Skeletal muscle cell (primary cell): ENCODE measurements at regions not wholly inside any gene's neighbourhood (a gene's known extent, or its start where the extent isn't known, plus 50 kb on each side); places are given as distances from the start of the nearest gene placed in this dataset.
"Not testable (repeated sequence)": the region's sequence is repeated elsewhere in the genome, so short reads cannot be mapped to it uniquely, and the experiment has no call there.

Source experiments
- DNase-seq: peaks from one replicate; pipeline ENCODE4 v3.0.0-alpha.2; 2010; ENCODE audit warnings: low read depth
- H3K4me3 ChIP-seq: 2 replicates; pipeline ENCODE4 v1.5.1; 2011; ENCODE audit warnings: low read depth, mild to moderate bottlenecking, control low read depth, low read length, moderate library complexity

DNA sequence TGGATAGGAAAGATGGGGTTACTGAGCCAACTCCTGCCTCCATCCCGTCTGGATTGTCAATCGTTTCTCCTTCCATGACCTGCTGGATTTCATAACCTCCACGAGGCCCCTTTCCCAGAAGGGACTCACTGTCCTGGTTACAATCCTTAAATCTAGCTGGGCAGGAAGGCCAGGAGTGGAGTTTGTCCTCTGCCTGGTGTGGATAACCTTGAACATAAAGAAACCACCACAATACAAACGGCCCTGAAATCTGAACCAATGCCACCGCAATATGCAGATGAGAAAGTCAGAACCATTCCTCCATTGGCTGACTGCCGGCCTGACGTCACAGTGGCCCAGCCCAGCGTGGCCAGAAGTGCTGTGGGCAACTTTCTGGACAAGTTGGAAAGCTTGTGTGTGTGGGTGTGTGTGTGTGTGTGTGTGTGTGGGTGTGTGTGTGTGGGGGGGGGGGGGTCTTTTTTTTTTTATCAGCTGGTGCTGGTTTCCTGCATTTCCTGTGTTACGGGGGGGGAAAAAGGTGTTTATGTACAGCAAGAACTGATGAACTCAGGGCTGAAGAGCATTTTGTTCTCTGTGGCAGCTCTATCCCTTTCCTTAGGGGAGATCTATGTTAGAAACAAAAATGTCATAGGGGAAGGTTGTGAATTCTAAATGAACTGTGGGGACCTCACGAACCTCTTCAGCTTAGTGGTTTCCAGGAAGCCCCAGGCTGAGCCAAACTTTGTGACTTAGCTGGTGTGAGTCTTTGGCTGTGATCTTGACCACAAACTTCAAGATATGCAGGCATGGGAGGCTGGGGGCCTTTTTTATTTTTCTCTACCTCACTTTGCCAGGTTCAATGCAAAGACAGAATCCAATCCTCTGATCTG lies 81.6 kb upstream of the MED13L start:
- H3K4me3 ChIP-seq, result no peak overlapping the region

DNA sequence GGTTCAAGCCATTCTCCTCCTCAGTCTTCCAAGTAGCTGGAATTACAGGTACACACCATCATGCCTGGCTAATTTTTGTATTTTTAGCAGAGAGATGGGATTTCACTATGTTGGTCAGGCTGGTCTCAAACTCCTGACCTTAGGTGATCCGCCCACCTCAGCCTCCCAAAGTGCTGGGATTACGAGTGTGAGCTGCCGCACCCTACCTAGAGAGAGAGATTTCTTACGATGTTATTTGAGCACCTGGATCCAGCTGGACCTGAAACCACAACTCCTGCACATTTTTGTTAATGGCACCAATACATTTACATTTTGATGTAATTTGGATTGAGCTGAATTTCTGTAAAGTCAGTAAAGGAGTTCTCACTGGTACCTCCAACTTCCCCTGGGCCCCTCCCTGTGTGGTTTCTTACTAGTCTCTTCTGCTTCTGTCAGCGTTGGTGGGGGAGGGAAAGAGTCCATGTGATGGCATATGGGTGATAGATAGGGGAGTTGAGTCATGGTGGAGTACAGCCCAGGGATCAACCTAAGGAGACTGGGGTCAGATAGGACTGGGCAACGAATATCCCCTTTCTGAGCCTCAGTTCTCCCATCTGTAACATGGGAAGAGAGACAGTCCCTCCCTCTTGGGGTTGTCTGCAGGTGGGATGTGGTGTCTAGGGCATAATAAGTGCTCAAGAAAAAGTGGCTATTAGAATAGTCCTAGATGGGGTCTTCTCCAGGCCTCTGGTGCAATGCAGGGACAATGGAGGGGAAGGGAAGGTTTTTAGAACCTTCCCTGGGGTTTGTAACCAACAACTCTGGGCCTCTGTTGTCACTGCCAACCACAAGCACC lies 83.3 kb upstream of the MED13L start:
- DNase-seq, result no peak
- H3K4me3 ChIP-seq, result no peak overlapping the region

More for the DNA sequence above, 81.6 kb upstream of the MED13L start:
- peak; percentile 95 for DNase-seq

DNA sequence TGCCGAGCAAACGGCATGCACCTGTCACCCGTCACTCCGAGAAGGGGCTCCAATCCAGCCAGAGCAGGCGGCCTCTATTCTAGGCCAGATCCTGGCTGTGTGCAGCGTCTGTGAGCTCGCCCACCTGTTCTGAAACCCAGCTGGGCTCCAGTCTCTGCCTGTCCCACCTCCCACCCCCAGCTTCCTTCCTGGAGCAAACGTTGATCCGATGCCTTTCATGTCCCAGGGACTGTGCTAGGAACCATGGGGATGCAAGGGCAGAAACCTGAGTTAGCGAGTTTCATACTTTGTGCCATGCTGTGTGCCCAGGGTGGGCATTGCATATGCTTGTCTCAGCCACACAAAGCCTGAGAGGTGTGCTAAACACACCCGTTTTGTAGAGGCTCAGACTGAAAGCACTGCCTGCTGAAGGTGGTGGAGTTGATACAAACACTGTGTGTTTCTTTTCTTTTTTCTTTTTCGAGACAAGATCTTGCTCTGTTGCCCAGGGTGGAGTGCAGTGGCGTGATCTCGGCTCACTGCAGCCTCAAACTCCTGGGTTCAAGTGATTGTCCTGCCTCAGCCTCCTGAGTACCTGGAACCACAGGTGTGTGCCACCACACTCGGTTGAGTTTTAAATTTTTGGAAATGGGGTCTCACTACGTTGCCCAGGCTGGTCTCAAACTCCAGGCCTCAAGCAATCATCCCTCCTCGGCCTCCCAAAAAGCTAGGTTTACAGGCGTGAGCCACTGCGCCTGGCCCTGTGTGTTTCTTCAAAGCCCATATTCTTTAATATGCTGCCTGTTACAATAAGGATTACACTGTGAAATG lies 84.1 kb upstream of the MED13L start:
- DNase-seq, result peak; percentile 53

DNA sequence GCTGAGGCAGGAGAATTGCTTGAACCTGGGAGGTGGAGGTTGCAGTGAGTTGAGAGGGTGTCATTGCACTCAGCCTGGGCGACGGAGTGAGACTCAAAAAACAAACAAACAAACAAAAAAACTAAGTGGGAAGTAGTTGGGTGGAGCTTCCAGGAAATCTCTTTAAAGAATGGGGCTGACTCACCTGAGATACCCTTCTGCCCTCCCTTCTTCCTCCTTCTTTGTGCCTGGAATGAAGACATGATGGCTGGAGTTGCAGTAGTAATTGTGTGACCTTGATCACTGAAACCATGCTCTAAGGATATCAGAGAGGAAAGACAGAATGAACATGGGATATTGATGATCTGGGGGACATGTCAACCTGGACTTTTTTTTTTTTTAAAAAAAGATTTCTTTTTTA lies 87.6 kb upstream of the MED13L start:
- no peak overlapping the region for H3K4me3 ChIP-seq
- no peak for DNase-seq

More for the DNA sequence above, 84.1 kb upstream of the MED13L start:
- H3K4me3 ChIP-seq, result no peak overlapping the region

DNA sequence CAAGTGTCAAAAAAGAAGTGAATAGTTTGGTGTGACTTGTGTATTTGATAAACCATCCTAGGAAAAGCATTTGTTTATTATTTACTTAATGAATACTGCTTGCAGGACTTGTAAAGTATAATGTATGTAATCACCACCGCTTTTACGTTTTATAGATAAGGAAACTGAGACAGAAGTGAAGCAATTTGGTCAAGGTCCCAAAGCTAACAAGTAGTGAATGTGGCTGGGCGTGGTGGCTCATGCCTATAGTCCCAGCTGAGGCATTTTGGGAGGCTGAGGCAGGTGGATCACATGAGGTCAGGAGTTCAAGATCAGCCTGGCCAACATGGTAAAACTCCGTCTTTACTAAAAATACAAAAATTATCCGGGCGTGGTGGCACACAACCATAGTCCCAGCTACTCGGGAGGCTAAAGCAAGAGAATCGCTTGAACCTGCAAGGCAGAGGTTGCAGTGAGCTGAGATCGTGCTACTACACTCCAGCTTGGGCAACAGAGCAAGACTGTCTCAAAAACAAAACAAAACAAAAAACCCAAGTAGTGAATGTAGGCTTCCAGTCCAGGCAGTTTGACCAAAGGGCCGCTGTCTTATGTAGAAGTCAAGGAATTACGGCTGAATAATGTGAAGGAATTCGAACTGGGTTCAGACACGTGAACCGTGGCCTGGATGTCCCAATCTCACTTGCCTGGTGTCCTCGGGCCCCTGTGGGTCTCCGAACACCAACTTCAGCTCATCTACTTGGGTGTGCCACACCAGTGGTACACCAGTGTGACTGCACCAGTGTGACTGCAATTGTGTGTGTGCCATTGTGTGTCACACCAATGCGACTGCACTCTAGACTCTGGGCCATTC lies 88.3 kb upstream of the MED13L start:
- no peak for DNase-seq
- no peak overlapping the region for H3K4me3 ChIP-seq

DNA sequence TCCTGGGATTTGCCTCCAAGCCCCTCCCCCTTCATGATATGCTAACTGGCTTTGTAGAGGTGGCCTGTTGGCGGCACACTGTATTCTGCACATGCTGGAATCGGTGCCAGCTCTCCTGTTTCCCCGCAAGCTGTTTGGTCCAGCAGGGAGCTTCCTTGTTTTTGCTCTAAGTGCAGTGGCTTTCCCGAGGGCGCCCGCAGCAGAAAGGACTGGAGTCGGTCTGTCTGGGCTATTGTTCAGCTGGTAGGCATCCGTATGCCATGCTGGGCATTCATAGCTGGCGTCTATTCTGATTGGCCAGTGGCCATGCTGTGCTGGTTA lies 88.9 kb upstream of the MED13L start:
- H3K4me3 ChIP-seq, result no peak overlapping the region
- DNase-seq, result no peak

DNA sequence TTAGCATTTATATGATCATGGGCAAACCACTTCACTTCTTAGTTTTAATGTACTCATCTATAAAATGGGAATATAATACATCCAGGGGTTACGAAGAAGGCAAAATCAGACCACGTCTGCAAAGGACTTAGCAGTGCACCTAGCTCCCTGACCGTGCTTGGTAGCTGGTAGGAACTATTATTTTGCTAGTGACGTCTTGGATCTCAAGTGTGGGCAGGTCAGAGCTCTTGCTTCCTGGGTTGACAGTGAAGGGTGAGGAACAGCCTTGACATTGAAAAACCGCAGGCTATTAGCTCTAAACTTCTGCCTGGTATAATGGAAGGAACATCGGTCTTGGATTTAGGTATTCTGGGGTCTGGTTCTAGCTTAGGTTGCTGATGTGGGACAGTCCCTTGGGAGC lies 89.3 kb upstream of the MED13L start:
- H3K4me3 ChIP-seq, result no peak overlapping the region
- no peak for DNase-seq

DNA sequence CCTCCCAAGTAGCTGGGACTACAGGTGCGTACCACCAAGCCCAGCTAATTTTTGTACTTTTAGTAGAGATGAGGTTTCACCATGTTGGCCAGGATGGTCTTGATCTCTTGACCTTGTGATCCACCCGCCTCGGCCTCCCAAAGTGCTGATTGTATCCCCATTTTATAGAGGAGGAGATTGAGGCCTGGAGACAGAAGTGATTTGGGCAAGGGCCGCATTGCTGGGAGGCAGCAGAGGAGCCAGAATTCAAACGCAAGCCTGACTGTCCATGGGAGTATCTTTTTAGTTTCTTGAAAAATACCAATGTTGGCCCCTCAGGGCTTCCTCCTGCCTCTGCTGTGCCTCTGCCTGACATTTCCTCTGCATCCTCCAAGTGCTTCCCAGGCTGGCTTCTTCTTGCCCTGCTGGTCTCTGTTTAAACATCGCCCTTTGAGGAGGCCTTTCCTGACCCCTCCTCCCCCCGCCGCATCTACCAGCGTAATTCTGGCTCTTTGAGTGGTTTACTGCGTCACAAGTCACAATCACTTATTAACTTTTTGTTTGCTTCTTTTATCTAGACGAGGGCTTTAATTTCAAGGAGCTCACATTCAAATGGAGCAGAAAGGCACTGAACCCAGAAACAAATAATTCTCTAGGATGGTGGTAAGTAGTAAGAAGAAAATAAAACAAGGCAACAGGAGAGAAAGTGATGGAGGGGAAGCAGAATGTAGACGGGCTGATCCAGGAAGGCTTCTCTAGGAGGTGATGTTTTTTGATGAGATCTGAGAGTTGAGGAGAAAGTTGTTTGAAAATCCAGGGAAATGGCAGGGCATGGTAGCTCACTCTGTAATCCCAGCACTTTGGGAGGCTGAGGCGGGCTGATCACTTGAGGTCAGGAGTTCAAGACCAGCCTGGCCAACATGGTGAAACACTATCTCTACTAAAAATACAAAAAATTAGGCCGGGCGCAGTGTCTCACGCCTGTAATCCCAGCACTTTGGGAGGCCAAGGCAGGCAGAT lies 91.0 kb upstream of the MED13L start:
- no peak for DNase-seq
- no peak overlapping the region for H3K4me3 ChIP-seq

DNA sequence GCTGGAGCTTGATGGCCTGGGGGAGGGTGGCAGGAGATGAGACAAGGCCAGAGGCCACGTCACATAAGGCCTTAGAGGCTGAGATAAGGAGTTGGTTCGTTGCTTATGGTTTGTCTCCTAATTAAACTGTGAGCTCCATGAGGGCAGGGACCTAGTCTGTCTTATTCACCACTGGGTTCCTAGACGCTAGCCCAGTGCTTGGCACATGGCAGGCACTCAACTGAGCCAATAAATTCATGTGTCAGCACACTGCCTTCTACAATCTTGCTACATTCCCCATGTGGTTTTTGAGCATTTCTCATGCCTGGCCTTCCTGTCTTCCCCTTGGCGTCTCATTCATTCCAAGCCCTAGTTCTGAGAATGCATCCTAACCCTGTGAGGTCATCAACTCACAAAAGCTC lies 92.5 kb upstream of the MED13L start:
- peak; percentile 72 for DNase-seq
- H3K4me3 ChIP-seq, result no peak overlapping the region

DNA sequence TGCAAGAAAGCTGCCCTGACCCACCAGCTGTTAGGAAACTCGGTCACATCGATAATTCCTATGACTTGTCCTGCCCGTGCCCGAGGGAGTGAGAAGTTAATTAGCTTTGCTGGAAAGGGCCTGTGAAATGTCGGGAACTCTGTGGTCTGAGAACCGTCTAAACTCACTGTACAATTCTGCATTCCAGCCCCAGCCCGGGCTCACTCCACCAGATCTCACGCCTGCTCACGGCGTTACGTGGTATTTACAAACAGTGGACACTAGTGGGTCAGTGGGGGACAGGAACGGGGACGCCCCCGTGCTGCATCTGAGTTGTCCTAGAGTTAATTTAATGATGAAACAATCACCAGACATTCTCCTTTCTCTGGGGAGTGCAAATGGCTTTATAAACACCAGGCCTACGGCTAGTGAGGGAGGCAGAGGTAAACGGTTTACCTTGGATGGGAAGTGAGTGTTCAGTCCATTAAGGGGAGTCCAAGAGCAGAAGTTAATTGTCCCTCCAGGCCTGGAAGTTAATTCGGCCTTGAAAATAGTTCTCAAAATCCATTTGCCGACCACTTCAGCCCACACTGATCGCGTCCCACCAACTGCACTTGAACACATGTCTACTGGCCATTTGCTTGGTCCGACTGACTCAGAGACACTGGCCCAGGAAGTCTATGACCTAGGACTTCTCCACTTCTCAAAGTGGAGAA lies 93.5 kb upstream of the MED13L start:
- no peak overlapping the region for H3K4me3 ChIP-seq
- no peak for DNase-seq

DNA sequence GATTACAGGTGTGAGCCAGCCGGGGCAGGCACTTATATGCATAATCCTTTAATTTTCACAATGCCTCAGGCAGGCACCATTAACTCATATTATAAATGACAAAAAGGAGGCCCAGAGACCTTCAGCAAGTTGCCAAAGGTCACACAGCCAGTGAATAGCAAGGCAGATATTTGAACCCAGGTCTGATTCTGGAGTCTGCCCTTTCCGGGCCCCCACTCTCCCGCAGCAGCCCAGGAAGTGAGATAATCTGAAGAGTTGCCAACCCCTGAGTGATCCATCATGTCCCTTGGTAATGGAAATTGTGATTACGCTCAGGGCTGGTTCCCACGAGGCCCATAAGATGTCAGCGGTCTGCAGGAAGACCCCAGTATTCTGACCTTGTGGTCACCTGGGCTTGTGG lies 95.3 kb upstream of the MED13L start:
- DNase-seq, result no peak
- H3K4me3 ChIP-seq, result no peak overlapping the region

DNA sequence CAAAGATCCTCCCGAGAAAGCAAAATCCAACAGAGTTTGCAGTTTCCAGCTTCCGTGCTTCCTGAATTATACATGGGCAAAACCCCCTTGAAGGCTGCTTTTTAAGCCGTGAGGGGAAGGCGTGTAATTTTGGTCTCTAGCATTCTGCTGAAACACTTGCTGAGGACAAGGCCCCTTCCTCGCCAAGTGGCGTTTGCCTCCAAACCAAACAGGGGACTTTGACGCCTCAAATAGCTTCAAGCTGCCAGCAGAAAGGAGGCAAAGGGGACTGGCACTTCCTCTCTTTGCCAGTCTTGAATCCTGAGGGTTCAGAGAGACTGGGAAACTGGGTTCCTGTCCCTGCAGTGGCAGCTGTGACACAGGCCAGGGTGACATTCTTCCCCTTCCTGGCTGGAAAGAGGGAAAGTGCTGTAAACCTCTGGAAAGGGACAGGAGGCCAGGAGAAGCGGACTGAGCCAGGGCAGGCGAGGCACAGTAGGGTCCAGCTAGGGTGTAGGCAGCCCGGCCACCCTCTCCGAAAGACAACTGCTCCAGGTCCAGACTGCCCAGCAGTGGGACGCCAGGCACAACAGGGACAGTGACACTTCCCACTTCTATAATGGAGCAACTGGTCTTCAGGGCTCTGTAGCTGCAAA lies 96.2 kb upstream of the MED13L start:
- DNase-seq, result no peak
- no peak overlapping the region for H3K4me3 ChIP-seq

DNA sequence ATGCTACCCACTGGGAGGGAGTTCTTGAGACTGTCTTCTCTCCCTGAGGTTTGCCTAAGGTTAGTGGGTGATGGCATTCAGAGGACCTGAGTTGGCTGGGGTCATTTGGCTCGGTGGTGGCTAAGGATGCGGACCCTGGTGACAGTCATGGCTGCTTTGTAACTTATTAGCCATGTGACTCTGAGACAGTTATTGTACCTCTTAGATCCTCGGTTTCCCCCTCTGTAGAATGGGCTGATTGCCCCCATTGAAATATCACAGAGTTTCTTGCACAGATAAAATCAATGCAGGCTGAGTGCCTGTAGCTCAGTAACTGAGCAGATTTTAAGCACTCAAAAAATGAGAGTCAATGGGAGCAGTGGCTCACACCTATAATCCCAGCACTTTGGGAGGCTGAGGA lies 96.7 kb upstream of the MED13L start:
- no peak overlapping the region for H3K4me3 ChIP-seq
- no peak for DNase-seq

DNA sequence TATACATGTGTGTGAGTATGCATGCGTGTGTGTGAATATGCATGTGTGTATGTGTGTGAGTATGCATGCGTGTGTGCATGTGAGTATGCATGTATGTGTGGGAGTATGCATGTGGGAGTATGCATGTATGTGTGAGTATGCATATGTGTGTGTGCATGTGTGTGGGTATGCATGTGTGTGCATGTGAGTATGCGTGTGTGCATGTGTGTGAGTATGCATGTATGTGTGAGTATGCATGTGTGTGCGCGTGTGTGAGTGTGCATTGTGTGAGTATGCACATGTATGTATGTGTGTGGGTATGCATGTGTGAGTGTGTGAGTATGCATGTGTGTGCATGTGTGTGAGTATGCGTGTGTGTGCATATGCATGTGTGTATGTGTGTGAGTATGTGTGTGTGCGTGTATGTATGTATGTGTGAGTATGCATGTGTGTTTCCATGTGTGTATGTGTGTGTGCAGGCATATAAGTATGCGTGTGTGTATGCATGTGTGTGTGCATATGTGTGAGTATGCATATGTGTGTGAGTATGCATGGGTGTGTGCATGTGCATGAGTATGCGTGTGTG lies 97.9 kb upstream of the MED13L start:
- DNase-seq, result no peak
- no peak overlapping the region for H3K4me3 ChIP-seq

DNA sequence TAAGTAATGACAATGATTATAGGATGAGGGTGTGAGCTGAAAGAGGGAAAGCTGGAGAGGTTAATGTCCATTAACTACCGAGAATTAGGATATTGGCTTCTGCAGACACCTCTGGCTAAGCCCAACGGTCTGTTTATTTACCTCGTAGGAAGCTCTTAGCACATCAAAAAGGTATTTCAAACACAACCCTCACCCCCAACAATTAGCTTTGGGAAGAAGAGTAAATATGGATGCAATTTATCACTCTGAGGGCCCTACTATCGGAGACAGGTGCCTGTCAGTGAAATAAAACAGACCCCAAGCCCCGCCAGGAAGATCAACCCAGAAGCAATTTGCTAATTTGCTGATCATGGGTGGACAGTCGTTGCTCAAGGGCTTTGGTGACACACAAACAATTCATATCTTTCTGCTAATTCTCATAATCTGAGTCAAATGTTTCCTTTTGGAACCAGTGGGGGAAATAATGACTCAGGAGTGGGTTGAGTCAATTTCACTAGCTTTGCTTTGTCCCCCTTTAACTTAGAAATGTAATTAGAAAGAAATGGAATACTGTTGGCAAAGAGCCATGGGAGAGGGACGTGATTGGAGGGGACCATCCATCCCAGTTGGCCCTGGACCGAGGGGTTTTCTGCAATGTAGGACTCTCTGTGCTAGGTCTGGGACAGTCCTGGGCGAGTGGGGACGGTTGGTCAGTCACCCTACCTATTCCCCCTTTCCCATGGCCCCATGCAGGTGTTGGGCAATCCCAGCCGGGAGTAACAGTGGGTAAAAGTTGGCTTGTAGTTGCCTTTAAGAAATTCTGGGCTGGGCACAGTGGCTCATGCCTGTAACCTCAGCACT lies 99.1 kb upstream of the MED13L start:
- H3K4me3 ChIP-seq, result no peak overlapping the region
- DNase-seq, result no peak

DNA sequence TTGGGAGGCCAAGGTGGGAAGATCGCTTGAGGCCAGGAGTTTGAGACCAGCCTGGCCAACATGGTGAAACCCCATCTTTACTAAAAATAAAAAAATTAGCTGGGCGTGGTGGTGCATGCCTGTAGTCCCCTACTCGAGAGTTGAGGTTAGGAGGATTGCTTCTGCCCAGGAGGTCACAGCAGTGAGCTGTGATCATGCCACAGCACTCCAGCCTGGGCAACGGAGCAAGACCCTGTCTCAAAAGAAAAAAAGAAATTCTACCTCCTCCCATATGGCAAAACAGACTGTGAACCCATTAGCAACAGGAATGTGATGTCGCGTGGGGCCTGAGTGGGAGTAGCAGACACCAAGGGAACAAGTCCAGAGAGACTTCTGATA lies 99.7 kb upstream of the MED13L start:
- H3K4me3 ChIP-seq, DNase-seq: not testable (repeated sequence)
